CD14-positive monocyte (primary cell): ENCODE measurements at regions not wholly inside any gene's neighbourhood (a gene's known extent, or its start where the extent isn't known, plus 50 kb on each side); places are given as distances from the start of the nearest gene placed in this dataset.

ENCODE experiments used
- DNase-seq, 3 donors: peaks; one replicate each; pipeline ENCODE4 v3.0.0-alpha.2; 2011 to 2022
- H2AFZ ChIP-seq: 2 replicates; pipeline ENCODE4 v1.6.0; 2012; ENCODE audit warnings: mild to moderate bottlenecking, low read depth, low read length, inconsistent platforms; ENCODE audit not compliant: insufficient read depth, poor library complexity, severe bottlenecking
- H3K27ac ChIP-seq, 2 donors: 1 replicate in 1 of 2; 2 replicates in 1 of 2; pipeline ENCODE4 v1.5.1; 2012 to 2013; ENCODE audit warnings: low read length in 2 of 2, control low read depth in 1 of 2, inconsistent platforms in 1 of 2, low read depth in 1 of 2, mild to moderate bottlenecking in 1 of 2
- H3K27me3 ChIP-seq, 2 donors: one replicate each; pipeline versions ENCODE4 v1.6.0 to v1.6.1; 2011 to 2013; ENCODE audit warnings: low read length in 2 of 2; ENCODE audit not compliant: control insufficient read depth in 2 of 2, insufficient read depth in 2 of 2
- H3K36me3 ChIP-seq, 2 donors: replicated peaks in 1 of 2; 1 replicate in 1 of 2; 2 replicates in 1 of 2; pipeline versions ENCODE4 v1.5.1 to v1.6.1; 2012 to 2013; ENCODE audit warnings: low read length in 2 of 2, control low read depth in 1 of 2, inconsistent platforms in 1 of 2, mild to moderate bottlenecking in 1 of 2; ENCODE audit not compliant: insufficient read depth in 2 of 2, control insufficient read depth in 1 of 2
- H3K4me1 ChIP-seq, 2 donors: 1 replicate in 1 of 2; 2 replicates in 1 of 2; pipeline versions ENCODE4 v1.5.1 to v1.6.1; 2012 to 2013; ENCODE audit warnings: low read length in 2 of 2, control low read depth in 1 of 2, inconsistent platforms in 1 of 2, mild to moderate bottlenecking in 1 of 2, moderate library complexity in 1 of 2; ENCODE audit not compliant: insufficient read depth in 2 of 2, control insufficient read depth in 1 of 2
- H3K4me2 ChIP-seq: replicated peaks from 2 replicates; pipeline ENCODE3; 2012; ENCODE audit warnings: low read length, moderate library complexity, mild to moderate bottlenecking; ENCODE audit not compliant: poor library complexity, severe bottlenecking; ENCODE audit errors: extremely low read depth
- H3K4me3 ChIP-seq, 3 experiments: fragments of 200-600 bp in 1 of 3; sonication (generic) in 1 of 3; replicated peaks in 1 of 3; 1 replicate in 2 of 3; 2 replicates in 1 of 3; pipeline ENCODE4 v1.5.1; 2011 to 2013; ENCODE audit warnings: low read length in 3 of 3, mild to moderate bottlenecking in 3 of 3, control low read depth in 2 of 3, low read depth in 2 of 3, inconsistent platforms in 1 of 3, moderate library complexity in 1 of 3
- H3K79me2 ChIP-seq: 2 replicates; pipeline ENCODE4 v1.6.0; 2012; ENCODE audit warnings: mild to moderate bottlenecking, control low read depth, inconsistent platforms, low read length, moderate library complexity; ENCODE audit not compliant: insufficient read depth
- H3K9ac ChIP-seq: 2 replicates; pipeline ENCODE4 v1.6.0; 2017; ENCODE audit warnings: low read length, mild to moderate bottlenecking; ENCODE audit not compliant: insufficient read depth, poor library complexity, severe bottlenecking
- H3K9me3 ChIP-seq, 2 donors: replicated peaks in 1 of 2; 1 replicate in 1 of 2; 2 replicates in 1 of 2; pipeline versions ENCODE4 v1.5.1 to v1.6.1; 2012 to 2013; ENCODE audit warnings: low read length in 2 of 2, control low read depth in 1 of 2; ENCODE audit not compliant: control insufficient read depth in 1 of 2, insufficient read depth in 1 of 2
- H4K20me1 ChIP-seq: 2 replicates; pipeline ENCODE4 v1.6.0; 2012; ENCODE audit warnings: mild to moderate bottlenecking, low read length, control low read depth, moderate library complexity; ENCODE audit not compliant: insufficient read depth
- H3K27ac Mint-ChIP-seq, 7 donors: one replicate each; pipeline ENCODE4 v1.8.0; 2020; ENCODE audit warnings: mild to moderate bottlenecking in 7 of 7, mixed read lengths in 7 of 7, moderate library complexity in 6 of 7, inconsistent platforms in 2 of 7
- H3K27me3 Mint-ChIP-seq, 3 donors: one replicate each; pipeline ENCODE4 v1.8.0; 2021 to 2022; ENCODE audit warnings: low read depth in 3 of 3, mild to moderate bottlenecking in 3 of 3, mixed read lengths in 3 of 3, moderate library complexity in 3 of 3, inconsistent platforms in 1 of 3
- H3K36me3 Mint-ChIP-seq, 2 donors: one replicate each; pipeline ENCODE4 v1.8.0; 2020; ENCODE audit warnings: mixed read lengths in 2 of 2, inconsistent platforms in 1 of 2, mild to moderate bottlenecking in 1 of 2
- H3K4me1 Mint-ChIP-seq: one replicate; pipeline ENCODE4 v1.8.0; 2020; ENCODE audit warnings: mild to moderate bottlenecking, mixed read lengths
- H3K4me3 Mint-ChIP-seq, 2 donors: one replicate each; pipeline ENCODE4 v1.8.0; 2020; ENCODE audit warnings: mild to moderate bottlenecking in 2 of 2, mixed read lengths in 2 of 2, moderate library complexity in 1 of 2
- H3K9me3 Mint-ChIP-seq, 7 donors: one replicate each; pipeline ENCODE4 v1.8.0; 2020 to 2022; ENCODE audit warnings: mixed read lengths in 7 of 7, mild to moderate bottlenecking in 6 of 7, moderate library complexity in 6 of 7, inconsistent platforms in 2 of 7
- CTCF ChIP-seq: fragments of 200-600 bp; IDR thresholded peaks from one replicate; pipeline ENCODE4 v1.8.0; 2022; ENCODE audit warnings: antibody characterized with exemption, mild to moderate bottlenecking
- WGBS: methylation state at CpG from one replicate; pipeline ENCODE4 v1.1.5; 2013; ENCODE audit warnings: missing lambda C conversion rate; ENCODE audit not compliant: insufficient coverage; 5-methylcytosine and 5-hydroxymethylcytosine counted together
- intact Hi-C, 2 donors: fragments of 100-400 bp; cut with micrococcal nuclease; formaldehyde crosslinking; loops; one replicate each; pipeline versions ENCODE4 v1.15.0 to v1.15.1; 2023

GRCh38 chr2:221111739-221112138 lies 460.4 kb downstream of the EPHA4 start:
- H3K9me3 Mint-ChIP-seq = peaks cover 0 to 11% (median 0%) of the 10 kb centered on the region in 7 donors
- no peaks in the 10 kb centered on the region for H3K27me3 Mint-ChIP-seq
- H3K4me3 Mint-ChIP-seq = no peak overlapping the region
- DNase-seq = no peak
- no peaks in the 10 kb centered on the region for H3K9me3 ChIP-seq
- no peaks in the 10 kb centered on the region for H3K27me3 ChIP-seq
- no peak overlapping the region for H2AFZ ChIP-seq
- H3K27ac Mint-ChIP-seq = no peak overlapping the region
- no peak overlapping the region for H3K4me2 ChIP-seq
- H3K4me1 ChIP-seq = no peaks in the 10 kb centered on the region
- H4K20me1 ChIP-seq = no peaks in the 10 kb centered on the region
- no peaks in the 10 kb centered on the region for H3K36me3 ChIP-seq
- WGBS = 92% methylated on average over 4 of the region's 4 CpGs
- H3K4me3 ChIP-seq = no peak overlapping the region
- H3K9ac ChIP-seq = no peak overlapping the region
- no peaks in the 10 kb centered on the region for H3K36me3 Mint-ChIP-seq
- no peaks in the 10 kb centered on the region for H3K79me2 ChIP-seq
- intact Hi-C loops = no loop called here
- H3K27ac ChIP-seq = no peak overlapping the region
- TF ChIP-seq CTCF = no peak
- no peaks in the 10 kb centered on the region for H3K4me1 Mint-ChIP-seq

GRCh38 chr2:221112744-221113143 lies 459.4 kb downstream of the EPHA4 start:
- Histone ChIP-seq H3K9ac (no peak overlapping the region), H3K79me2 (no peaks in the 10 kb centered on the region), H2AFZ (no peak overlapping the region), H3K36me3 (no peaks in the 10 kb centered on the region), H4K20me1 (no peaks in the 10 kb centered on the region), H3K4me3 (no peak overlapping the region), H3K27me3 (no peaks in the 10 kb centered on the region), H3K4me2 (no peak overlapping the region), H3K27ac (no peak overlapping the region), H3K9me3 (no peaks in the 10 kb centered on the region), H3K4me1 (no peaks in the 10 kb centered on the region)
- Mint-ChIP-seq H3K4me3 (no peak overlapping the region), H3K4me1 (no peaks in the 10 kb centered on the region), H3K27ac (no peak overlapping the region), H3K9me3 (peaks cover 0 to 5% (median 0%) of the 10 kb centered on the region in 7 donors), H3K36me3 (no peaks in the 10 kb centered on the region), H3K27me3 (no peaks in the 10 kb centered on the region)
- no peak for TF ChIP-seq CTCF
- intact Hi-C loops = no loop called here
- WGBS = no CpG with 5 or more reads among the region's 3 CpGs
- DNase-seq = no peak
